GM21619 (cell line): ENCODE measurements at regions not wholly inside any gene's neighbourhood (a gene's known extent, or its start where the extent isn't known, plus 50 kb on each side); places are given as distances from the start of the nearest gene placed in this dataset.
"Not testable (repeated sequence)": the region's sequence is repeated elsewhere in the genome, so short reads cannot be mapped to it uniquely, and the experiment has no call there.

Source experiments
- ATAC-seq: cut with Tn5 transposase; IDR thresholded peaks from one replicate; pipeline ENCODE4 v1.9.1; 2021; ENCODE audit not compliant: unreplicated experiment

DNA sequence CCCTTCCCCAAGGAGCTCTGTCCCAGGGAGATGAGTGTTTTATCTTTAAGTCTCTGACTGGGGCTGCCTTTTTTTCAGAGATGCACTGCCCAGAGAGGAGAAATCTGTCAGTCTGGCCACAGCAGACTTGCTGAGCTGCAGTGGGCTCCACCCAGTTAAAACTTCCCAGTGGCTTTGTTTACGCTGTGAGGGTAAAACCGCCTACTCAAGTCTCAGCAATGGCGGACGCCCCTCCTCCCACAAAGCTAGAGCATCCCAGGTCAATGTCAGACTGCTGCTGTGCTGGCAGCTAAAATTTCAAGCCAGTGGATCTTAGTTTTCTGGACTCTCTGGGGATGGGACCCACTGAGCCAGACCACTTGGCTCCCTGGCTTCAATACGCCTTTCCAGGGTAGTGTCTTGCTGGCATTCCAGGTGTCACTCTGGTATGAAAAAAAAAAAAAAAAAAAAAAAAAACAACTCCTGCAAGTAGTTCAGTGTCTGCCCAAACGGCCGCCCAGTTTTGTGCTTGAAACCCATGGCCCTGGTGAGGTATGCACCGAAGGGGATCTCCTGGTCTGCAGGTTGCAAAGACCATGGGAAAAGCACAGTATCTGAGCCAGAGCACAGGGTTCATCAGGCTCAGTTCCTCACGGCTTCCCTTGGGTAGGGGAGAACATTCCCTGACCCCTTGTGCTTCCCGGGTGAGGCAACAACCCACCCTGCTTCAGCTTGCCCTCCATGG lies 1616.1 kb upstream of the ADGRL3 start:
- ATAC-seq: no peak

DNA sequence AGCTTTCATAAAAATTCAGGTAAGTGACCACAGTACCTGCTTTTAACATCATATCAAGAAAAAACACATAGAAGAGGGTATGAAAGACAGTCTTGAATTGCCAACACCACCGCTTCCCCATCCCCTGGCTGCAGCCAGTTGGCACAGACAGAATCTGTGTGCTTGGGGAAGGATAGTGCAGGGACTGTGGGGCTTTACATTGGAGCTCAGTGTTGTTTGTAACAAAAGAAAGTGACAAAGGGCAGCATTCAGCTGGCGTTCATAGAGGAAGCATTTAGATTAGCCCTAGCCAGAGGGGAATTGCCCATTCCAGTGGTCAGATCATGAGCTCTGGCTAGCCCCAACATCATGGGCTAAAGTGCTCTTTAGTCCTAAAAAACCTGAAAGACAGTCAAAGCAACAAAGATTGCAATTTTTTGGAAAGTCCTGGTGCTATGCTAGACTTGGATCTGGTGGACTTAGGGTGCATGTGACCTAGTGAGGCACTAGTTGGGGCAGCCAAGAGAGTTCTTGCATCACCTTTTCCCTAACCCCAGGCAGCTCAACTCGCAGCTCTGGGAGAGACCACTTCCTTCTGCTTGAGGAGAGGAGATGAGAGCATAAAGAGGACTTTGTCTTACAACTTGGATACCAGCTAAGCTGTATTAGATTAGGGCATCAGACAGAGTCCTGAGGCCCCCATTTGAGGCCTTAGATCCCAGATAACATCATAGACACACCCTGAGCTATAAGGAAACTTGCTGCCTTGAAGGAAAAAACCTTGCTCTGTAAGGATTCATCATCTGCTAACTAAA lies 1602.4 kb upstream of the ADGRL3 start:
- ATAC-seq: no peak

DNA sequence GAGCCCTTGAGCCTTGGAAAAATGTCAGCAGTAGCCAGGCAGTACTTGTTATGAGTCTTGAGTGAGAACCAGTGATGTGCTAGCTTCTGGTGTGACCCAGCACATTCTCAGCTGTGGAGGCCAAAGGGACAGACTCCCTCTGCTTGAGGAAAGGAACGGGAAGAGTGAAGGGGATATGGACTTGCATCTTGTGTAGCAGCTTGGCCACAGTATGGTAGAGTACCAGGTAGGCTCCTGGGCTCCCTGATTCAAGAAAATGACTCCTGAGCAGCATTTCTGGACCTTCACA lies 1601.9 kb upstream of the ADGRL3 start:
- ATAC-seq: no peak

DNA sequence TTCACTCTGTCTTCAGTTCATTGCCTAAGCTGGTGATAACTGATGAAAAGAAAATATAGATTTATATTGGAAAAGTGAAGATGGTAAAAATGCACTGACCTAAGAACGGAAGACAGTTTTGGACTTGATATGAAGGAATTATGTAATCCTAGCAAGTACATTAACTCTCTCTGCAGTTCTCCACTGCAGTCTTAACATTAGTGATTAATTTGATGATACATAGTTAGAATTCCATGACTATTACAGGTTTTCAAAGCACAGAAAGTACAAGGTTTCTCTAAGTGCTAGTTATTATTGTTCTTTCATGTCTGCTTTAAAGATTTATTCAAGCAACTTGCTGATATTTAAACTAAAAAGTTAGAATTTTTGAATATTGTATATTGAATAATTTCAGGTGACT lies 1591.7 kb upstream of the ADGRL3 start:
- ATAC-seq: no peak

DNA sequence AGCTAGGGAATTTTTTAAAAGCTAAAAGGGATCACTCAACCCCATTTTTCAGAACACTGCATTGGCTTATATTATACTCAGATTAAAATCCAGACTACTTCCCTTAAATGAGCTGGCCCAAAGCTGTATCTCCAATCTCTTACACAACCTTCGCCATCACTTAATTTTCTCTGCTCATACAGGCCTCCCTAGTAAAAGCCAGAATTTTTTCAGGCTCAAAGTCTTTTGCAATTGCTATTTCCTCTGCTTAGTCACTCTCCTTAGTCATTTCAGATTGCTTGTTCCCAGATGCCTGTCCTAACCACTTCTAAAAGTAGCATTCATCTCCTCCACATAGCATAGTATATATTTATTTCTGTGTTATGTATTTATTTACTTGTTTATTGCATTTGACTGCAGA lies 1587.9 kb upstream of the ADGRL3 start:
- ATAC-seq: no peak

DNA sequence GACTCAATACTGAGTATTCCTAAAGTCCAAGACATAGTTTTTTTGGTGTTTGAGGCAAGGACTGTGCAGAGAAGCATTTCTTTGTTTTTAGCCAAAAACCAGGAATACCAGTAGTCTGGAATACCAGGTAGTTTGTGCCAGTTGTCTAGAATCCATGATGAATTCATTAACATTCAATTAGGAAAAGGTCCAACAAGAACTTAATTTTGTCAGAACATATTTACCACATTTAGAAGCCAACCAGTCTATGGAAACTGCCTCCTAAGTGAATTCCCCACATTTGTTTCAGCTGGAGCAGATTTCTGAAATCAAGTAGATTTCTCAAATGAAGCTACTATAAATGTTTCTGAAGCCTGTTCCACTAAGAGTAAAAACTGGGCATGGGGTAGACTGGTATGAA lies 1584.8 kb upstream of the ADGRL3 start:
- ATAC-seq: no peak

DNA sequence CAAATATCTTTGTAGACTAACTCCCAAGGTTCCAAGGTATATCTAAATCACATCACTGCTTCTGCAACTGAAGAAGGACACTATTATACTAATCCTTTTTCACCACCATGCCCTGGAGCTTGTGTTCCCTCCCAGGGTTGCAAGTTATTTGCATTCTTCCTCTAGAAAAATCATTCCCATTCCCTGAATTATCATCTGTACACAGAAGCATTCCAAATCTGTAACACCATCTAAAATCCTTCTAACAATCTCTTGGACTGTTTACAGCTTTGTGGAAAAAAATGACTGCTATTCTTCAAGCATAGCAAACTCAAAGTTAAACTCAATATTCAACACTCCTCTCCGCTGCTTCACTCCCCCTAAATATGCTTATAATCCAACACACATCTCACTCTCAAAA lies 1570.8 kb upstream of the ADGRL3 start:
- no peak for ATAC-seq

DNA sequence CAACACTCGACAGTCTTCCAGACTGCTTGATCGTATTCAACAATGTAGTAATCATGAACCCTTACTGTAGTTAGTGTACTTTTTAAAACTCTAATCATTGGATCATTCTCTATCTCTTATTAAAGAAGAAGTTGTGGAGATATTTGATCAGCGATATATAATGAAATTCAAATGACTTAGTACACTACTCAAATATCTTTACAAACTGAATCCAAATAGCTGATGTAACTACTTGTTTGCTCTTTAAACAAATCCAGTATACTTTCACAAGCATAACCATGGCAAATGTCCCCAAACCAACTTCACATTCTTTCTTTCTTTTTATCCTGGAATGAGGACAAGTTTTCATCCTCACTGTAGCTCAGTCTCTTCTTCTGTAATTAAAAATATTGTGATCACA lies 1569.9 kb upstream of the ADGRL3 start:
- ATAC-seq: no peak

DNA sequence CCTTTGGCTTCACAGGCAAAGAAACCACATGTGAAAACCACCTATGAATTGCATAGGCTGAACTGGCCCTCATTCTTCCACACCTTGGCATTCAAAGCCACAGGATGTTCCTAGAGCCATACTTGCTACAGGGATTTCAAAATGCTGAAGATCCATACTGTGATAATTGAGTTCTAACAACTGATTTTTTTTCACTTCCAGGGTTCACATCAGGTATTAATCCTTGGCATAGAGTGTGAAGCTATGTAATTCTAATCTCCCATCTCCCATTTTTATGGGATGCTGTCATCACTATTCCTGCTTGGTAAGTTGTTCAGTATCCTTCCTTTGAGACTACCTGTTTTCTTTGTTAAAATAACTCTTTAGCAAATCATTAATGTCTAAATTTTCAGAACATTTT lies 1569.2 kb upstream of the ADGRL3 start:
- no peak for ATAC-seq

DNA sequence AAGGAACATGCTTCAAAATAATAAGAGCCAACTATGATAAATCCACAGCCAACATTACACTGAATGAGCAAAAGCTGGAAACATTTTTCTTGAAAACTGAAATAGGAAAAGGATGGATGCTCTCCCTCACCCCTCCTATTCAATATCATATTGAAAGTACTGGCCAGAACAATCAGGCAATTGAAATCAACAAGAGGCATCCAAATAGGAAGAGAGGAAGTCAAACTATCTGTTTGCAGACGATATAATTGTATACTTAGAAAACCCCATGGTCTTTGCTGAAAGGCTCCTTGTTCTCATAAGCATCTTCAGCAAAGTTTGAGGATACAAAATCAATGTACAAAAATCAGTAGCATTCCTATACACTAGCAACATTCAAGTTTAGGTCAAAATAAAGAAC lies 1562.5 kb upstream of the ADGRL3 start:
- ATAC-seq: no peak

DNA sequence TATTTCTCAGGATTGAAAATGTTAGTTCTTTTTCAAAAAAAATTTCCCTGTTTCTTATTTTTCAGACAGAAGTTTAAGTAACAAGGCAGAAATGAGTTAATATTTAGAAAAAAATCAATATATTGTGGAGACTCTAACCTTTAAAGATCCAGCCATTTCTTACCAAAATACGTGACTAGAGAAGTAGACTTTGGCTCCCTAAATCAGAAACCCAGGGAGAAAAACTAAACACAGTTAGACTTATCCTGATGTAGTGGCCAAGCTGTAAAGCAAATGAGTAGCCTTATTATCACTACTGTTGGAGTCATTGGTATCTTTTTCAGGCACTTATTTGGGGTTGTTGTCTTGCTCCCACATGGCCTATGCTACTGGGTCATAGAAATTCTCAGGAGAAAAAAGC lies 1556.4 kb upstream of the ADGRL3 start:
- ATAC-seq: no peak

DNA sequence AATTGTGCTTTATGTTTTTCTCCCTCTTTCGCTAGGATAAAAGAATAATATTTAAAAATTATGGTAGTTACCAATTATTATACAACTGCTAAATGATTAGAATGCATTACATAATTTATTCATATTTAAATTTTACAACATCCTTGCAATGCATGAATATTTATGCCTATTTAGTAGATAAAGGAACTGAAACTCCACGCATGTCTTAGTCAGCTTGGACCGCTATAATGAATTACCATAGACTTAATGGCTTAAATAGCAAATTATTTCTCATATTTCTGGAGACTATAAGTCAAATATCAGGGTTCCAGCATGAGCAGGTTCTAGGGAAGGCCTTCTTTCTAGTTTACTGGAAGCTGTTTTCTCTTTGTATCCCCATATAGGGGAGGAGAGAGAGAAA lies 1555.4 kb upstream of the ADGRL3 start:
- no peak for ATAC-seq

DNA sequence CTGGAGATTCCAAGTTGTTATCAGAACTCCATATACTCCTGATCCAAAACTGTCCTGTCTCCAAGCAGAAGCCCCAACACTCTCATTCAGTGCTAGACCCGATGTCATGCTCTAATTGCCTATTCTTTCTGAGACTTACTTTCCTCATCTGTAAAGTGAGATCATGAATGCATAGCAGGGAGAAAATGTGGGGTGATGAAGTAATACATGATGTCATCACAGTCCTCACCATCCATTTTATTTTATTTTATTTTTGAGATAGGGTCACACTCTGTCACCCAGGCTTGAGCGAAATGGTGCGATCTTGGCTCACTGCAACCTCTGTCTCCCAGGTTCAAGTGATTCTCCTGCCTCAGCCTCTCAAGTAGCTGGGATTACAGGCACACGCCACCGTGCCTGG lies 1554.0 kb upstream of the ADGRL3 start:
- ATAC-seq: no peak

DNA sequence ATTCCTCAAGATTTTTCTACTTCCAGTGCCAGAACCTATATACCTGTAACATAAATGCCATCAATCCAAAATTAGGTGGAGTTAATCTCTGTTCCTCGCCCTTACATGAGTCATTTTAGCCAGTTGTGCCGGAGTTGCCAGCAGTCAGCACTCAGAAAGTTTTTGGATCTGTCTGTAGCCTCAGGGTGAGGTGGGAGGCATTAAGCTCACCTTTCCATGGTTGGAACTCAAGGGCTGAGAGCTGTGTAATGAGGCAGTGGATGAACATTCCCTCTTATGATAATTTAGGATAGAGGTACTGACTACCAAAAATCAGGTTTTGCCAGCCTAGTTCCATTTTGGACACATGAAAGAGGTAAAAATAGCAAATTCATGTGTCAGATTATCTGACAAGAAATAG lies 1553.1 kb upstream of the ADGRL3 start:
- ATAC-seq: no peak

DNA sequence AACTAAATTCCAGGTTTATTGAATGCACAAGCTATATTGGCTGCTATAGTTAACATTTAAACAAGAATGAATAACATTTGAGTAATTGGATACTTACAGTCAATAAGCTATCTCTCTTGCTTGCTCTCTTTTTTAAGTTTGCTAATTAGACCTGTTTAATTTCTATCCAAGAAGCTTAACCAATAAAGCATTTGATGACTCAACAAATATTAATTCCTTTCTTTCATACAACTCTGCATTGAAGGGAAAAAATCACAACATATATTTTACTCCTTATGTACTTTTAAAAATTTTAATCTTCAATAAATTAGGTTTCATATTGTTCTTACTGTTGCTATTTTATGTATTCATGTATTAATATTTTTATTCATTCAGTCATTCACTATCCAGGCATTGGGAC lies 1552.6 kb upstream of the ADGRL3 start:
- ATAC-seq: no peak

DNA sequence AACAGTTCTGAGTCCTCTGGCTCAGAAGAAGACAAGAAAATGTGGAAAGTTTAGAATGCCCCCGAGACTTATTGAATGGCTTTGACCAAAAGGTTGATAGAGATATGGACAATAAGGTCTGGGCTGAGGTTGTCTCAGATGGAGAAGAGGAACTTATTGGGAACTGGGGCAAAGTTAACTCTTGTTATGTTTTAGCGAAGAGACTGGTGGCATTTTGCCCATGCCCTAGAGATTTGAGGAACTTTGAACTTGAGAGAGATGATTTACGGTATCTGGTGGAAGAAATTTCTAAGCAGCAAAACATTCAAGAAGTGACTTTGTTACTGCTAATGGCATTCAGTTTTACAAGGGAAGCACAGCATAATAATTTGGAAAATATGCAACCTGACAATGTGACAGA lies 1549.3 kb upstream of the ADGRL3 start:
- ATAC-seq: no peak

DNA sequence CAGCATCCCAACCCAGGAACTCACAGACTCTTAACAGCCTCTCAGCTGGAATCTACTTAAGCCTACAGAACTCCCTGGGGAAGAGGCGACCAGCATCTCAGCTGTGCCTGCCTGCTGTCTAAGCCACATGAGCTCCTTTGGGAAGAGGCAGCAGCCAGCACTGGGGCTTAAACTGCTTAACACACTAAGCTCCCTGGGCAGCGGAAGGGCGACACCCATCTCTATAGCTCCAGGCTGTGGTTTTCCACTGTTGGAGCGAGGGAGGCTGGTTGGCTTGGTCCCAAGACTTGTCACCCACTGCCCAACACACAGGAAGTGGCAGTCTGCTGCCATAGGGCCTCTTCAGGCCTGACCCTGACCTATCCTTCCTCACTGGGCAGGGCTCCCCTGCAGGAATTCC lies 1544.1 kb upstream of the ADGRL3 start:
- ATAC-seq: no peak

DNA sequence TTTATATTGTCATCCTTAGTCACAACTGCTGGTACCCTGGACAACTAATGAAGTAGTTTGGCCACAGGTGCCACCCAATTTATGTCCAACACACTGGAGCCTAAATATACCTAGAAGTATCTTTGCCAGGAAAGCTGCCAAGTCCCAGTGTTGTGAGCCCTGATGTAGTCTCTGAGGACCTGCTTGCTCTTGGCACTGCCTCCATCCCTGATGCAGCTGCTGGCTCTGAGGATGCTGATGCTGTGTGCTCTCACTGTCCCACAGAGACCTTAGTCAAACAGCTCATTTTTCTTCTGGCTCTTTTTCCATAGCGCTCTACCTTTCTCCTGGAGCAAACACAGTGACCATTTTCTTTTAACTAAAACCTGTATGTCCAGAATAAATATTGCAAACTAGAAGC lies 1535.4 kb upstream of the ADGRL3 start:
- ATAC-seq: no peak

DNA sequence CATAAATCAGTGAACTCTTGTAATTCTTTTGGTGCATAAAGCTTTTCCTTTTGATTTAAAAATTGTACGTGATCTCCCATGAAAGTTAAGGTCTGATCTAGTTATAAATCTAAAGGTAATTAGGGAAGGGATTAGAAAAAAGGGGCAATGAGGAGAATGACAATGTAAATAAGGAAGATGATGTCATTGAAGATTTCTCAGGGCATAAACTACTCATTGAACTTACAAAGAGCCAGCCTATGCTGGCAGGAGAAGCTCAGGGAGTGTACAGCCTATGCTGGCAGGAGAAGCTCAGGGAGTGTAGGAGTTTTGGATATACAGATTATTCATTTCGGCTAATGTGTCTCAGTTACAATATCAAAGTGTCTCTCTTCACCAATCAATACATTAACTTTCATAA lies 1533.5 kb upstream of the ADGRL3 start:
- no peak for ATAC-seq

DNA sequence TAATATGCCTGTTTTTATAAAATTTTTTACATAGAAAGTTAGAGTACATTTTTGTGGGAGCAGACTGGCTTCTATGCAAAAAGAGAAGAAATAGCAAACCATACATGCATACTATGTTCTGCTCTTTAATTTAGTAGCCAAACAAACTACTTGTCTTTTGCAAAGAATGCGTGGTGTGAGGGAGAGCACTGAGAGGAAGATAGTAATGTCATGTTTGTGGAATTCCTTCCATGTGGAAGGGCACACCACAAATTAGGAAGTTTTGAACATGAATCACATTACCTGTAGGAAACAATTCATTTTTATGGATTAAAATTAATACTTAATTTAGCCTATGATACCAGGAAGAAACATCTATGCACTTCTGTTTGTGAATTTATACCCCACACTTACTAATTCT lies 1529.1 kb upstream of the ADGRL3 start:
- ATAC-seq: no peak

DNA sequence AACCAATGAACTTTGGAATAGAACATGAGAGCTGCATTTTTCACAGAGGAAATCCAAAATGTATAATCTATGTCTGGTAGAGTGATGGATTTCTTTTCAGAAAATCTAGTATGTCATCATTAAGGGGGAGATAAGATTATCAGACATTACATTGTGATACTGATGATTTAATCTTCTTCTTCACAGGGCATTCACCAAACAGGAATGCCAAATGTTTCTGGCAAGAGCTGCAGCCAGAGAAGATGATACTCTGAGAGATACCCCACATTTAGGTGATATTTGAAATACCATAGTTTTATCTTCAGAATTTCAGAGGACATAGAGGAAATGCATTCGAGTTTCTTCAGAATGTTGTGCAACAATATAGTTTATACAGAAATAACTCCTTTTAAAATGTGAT lies 1523.7 kb upstream of the ADGRL3 start:
- no peak for ATAC-seq

DNA sequence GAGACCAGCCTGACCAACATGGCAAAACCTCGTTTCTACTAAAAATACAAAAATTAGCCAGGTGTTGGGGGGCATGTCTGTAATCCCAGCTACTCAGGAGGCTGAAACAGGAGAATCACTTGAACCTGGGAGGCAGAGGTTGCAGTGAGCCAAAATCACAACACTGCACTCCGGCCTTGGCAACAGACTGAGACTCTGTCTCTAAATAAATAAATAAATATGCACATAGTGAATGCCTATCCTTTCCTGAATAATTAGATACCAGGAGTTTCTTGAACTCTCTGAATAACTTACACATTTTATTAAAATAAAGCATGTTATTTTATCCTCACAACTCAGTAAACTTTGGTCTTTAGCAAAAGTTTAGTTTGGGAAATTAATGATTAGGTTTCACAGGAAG lies 1523.1 kb upstream of the ADGRL3 start:
- not testable (repeated sequence) for ATAC-seq

DNA sequence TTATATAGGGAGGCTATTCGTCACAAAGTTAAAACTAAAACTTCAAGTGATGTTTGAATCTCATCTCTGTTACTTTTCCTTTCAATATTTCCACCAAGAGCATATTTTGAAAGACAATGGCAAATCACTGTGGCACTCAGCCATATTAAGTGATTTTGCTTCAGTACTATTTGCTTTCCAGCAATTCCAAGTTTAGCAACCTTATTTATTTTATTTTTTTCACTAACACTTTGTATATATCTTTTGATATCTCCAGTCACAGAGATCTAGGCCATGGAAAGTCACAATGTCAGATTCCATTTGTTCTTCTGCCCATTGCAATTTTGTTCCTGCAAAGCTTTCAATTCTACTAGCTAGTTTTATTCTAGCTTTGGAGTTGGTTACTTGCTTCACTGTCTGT lies 1514.5 kb upstream of the ADGRL3 start:
- no peak for ATAC-seq
